Epithelial cell of proximal tubule (primary cell): ENCODE measurements at regions not wholly inside any gene's neighbourhood (a gene's known extent, or its start where the extent isn't known, plus 50 kb on each side); places are given as distances from the start of the nearest gene placed in this dataset.

Experiments
- DNase-seq: peaks from one replicate; pipeline ENCODE4 v3.0.0-alpha.2; 2011; ENCODE audit warnings: low read depth
- H3K4me3 ChIP-seq: 2 replicates; pipeline ENCODE4 v1.5.1; 2011; ENCODE audit warnings: low read depth, mild to moderate bottlenecking, low read length
- CTCF ChIP-seq: conservative IDR thresholded peaks from 2 replicates; pipeline ENCODE4 v1.5.1; 2012; ENCODE audit warnings: low read depth, mild to moderate bottlenecking, low read length

GRCh38 chr16:85245307-85246172 lies 133.3 kb upstream of the CIBAR2 start:
- TF ChIP-seq CTCF, result peak; percentile 84
- no peak overlapping the region for H3K4me3 ChIP-seq
- DNase-seq, result peak; percentile 1

- H3K4me3 ChIP-seq, result no peak overlapping the region
- DNase-seq, result no peak
- no peak for TF ChIP-seq CTCF
These were observed 134.2 kb upstream of the CIBAR2 start for GRCh38 chr16:85246473-85246872.

GRCh38 chr16:85246973-85247372 lies 134.7 kb upstream of the CIBAR2 start:
- TF ChIP-seq CTCF, result no peak
- H3K4me3 ChIP-seq, result no peak overlapping the region
- DNase-seq, result no peak

GRCh38 chr16:85248342-85248741 lies 136.1 kb upstream of the CIBAR2 start:
- no peak for TF ChIP-seq CTCF
- no peak for DNase-seq
- H3K4me3 ChIP-seq, result no peak overlapping the region

GRCh38 chr16:85248857-85249256 lies 136.6 kb upstream of the CIBAR2 start:
- DNase-seq, result no peak
- TF ChIP-seq CTCF, result no peak
- no peak overlapping the region for H3K4me3 ChIP-seq

- H3K4me3 ChIP-seq, result no peak overlapping the region
- TF ChIP-seq CTCF, result no peak
- DNase-seq, result no peak
These were observed 137.3 kb upstream of the CIBAR2 start for GRCh38 chr16:85249418-85250146.
